ENCODE measurements at regions not wholly inside any gene's neighbourhood (a gene's known extent, or its start where the extent isn't known, plus 50 kb on each side); places are given as distances from the start of the nearest gene placed in this dataset.

DNA sequence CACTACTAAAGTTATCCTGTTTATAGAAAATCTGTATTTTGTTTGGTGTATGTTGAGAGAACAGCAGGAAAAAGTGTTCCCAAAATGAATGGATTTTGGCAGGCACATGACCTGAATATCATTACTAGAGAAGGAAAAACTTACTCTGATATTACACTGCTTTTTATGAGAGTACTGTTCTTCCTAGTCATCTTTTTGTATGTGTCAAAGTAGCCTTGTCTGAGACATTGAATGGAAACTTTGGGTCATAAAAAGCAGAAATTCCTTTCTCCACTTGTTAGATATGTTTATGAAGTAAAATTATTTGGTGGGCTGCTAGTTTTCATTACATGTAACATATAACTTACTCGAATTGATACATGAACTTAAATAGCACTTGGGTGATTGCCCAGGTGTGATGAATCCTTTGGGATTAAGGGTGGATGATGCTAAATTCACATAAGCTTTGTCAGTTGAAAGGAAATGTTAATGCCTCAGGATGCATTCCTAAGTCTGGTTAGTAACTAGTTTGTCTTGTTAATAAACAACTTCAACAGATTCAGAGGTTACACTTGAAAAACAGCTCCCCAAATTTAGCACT is 206.7 kb downstream of the CENPW start:
- TF ChIP-seq, protein P1, sequence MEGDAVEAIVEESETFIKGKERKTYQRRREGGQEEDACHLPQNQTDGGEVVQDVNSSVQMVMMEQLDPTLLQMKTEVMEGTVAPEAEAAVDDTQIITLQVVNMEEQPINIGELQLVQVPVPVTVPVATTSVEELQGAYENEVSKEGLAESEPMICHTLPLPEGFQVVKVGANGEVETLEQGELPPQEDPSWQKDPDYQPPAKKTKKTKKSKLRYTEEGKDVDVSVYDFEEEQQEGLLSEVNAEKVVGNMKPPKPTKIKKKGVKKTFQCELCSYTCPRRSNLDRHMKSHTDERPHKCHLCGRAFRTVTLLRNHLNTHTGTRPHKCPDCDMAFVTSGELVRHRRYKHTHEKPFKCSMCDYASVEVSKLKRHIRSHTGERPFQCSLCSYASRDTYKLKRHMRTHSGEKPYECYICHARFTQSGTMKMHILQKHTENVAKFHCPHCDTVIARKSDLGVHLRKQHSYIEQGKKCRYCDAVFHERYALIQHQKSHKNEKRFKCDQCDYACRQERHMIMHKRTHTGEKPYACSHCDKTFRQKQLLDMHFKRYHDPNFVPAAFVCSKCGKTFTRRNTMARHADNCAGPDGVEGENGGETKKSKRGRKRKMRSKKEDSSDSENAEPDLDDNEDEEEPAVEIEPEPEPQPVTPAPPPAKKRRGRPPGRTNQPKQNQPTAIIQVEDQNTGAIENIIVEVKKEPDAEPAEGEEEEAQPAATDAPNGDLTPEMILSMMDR (IDR thresholded peaks at IDR 0.05; ENCODE audit: low read depth, low read length): no peak
- H3K4me3 ChIP-seq (ENCODE audit: low read depth, low read length): no peak overlapping the region

DNA sequence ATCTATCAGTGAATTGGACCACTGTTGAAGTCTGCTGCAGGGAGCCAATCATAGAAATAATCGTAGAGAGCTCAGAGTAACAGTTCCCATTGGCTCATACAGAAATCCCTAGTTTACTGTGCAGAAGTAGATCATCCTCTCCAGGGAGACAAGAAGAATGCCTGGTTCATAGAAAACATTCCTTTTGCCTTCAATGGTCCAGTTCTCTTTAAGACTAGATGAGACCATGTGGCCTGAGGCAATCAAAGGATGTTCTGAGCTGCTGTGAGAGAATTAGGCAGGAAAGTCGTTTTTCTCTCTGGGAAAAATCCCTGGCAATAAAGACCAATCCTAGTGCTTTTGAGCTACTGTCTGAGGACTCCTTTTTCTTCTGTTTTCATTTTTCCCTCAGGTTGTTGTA is 208.4 kb downstream of the CENPW start:
- no peak overlapping the region for H3K4me3 ChIP-seq (ENCODE audit: low read depth, low read length)
- TF ChIP-seq, protein P1 (IDR thresholded peaks at IDR 0.05; ENCODE audit: low read depth, low read length): no peak

DNA sequence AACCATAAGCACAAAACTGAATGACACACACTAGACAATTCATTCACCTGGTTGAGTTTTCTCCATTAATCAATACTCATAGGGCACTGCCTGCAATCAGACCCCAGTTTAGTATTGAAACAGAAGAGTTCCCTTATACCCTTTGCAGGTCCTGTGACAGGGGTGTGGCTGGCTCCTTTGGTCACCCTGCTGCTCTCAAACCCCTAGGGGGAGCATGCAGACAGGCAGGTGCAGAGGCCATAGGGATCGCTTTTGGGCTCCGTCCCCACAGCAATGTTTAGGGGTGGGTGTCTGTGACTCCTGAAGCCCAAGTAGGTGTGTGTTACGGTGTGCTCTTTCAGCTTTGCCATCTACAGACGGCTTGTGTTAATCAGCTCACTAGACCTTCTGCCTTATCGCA is 210.4 kb downstream of the CENPW start:
- TF ChIP-seq, protein P1 (IDR thresholded peaks at IDR 0.05; ENCODE audit: low read depth, low read length): no peak
- no peak overlapping the region for H3K4me3 ChIP-seq (ENCODE audit: low read depth, low read length)

DNA sequence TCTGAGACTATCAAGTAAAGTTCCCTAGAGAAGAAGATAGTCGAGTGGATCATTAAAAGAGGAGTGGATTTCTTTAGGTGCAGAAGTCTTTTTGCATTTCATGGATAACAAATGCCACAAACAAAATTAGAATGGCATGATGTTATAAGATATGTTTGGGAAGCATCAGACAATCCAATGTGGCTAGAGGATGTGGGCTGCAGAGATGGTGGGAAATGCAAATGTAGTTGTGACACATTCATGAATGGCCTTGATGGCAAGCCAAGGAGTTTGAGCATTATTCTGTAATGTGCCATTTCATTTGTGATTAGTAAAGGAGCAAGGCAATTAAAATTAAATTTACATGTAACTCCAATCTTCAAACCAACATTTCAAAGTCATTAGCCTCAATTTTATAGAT is 211.9 kb downstream of the CENPW start:
- no peak overlapping the region for H3K4me3 ChIP-seq (ENCODE audit: low read depth, low read length)
- TF ChIP-seq, protein P1 (IDR thresholded peaks at IDR 0.05; ENCODE audit: low read depth, low read length): no peak

DNA sequence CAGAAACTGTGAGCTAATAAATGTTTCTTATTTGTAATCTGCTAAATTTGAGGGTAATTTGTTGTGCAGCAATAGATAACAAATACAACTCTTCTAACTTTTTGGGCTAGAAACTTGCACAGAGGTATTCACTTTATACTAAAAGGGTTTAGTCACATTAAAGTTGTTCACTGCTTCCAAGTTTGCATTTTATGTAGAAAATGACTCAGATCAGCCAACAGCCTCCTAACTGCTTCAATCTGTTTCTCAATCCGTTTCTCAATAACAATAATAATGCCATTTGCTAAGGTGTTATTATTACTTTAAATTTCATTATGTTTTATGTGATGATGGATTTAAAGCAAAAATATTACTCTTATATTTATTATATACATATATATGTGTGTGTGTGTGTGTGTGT is 213.9 kb downstream of the CENPW start:
- TF ChIP-seq, protein P1 (IDR thresholded peaks at IDR 0.05; ENCODE audit: low read depth, low read length): no peak
- H3K4me3 ChIP-seq (ENCODE audit: low read depth, low read length): no peak overlapping the region

DNA sequence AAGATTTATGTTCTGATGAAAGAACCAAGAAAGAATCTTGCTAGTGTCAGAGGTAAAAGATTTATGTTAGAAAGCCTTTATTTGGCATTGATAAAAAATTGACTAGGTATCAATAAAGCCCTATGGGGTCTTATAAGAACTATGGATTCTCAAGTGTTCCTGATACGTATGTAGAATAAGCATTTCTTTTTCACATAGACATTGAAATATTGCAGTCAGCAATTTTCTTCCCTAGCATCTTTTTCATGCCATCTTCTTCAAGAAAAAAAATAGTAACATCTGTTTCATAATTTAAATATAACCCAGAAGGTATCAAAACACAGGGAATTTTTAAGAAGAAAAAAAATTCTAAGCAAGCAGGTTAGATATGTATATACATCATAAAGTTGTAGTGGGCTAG is 230.6 kb downstream of the CENPW start:
- TF ChIP-seq, protein P1 (IDR thresholded peaks at IDR 0.05; ENCODE audit: low read depth, low read length): no peak
- H3K4me3 ChIP-seq (ENCODE audit: low read depth, low read length): no peak overlapping the region

DNA sequence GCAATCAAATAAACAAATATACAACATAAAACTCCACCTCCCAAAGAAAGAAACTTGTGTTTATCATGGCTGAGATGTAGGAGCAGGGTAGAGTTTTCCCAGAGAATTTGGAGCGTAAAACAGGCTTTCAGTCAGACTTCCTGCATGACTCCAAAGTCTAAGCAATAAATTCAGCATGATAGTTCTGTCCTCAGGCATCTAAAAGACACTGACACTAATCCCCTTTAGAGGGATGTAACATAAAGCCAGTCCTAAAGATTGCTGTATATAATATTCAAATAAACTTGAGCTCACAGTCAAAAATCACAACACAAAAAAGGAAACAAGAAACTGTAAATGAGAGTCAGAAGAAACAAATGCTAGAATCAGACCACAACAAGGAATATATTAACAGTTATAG is 234.4 kb downstream of the CENPW start:
- TF ChIP-seq, protein P1 (IDR thresholded peaks at IDR 0.05; ENCODE audit: low read depth, low read length): no peak
- no peak overlapping the region for H3K4me3 ChIP-seq (ENCODE audit: low read depth, low read length)
